Dendritic cell treated with granulocyte-macrophage colony-stimulating factor and Interleukin-4, amounts not matched to agents 40 ng/mL and 50 ng/mL, for 4 days (primary cell): ENCODE measurements at regions not wholly inside any gene's neighbourhood (a gene's known extent, or its start where the extent isn't known, plus 50 kb on each side); places are given as distances from the start of the nearest gene placed in this dataset.
"Not testable (repeated sequence)": the region's sequence is repeated elsewhere in the genome, so short reads cannot be mapped to it uniquely, and the experiment has no call there.

Experiments
- H3K27ac Mint-ChIP-seq: one replicate; pipeline ENCODE4 v1.8.0; 2022; ENCODE audit warnings: mild to moderate bottlenecking, mixed read lengths
- H3K27me3 Mint-ChIP-seq: one replicate; pipeline ENCODE4 v1.8.0; 2022; ENCODE audit warnings: mild to moderate bottlenecking, mixed read lengths
- H3K36me3 Mint-ChIP-seq: one replicate; pipeline ENCODE4 v1.8.0; 2022; ENCODE audit warnings: low read depth, mixed read lengths
- H3K4me1 Mint-ChIP-seq: one replicate; pipeline ENCODE4 v1.8.0; 2022; ENCODE audit warnings: low read depth, mixed read lengths
- H3K4me3 Mint-ChIP-seq: one replicate; pipeline ENCODE4 v1.8.0; 2022; ENCODE audit warnings: mild to moderate bottlenecking, moderate library complexity, mixed read lengths
- H3K9me3 Mint-ChIP-seq: one replicate; pipeline ENCODE4 v1.8.0; 2022; ENCODE audit warnings: mixed read lengths
- intact Hi-C: fragments of 100-400 bp; cut with micrococcal nuclease; formaldehyde crosslinking; loops from one replicate; pipeline ENCODE4 v1.15.0; 2022

GRCh38 chr4:173998471-173999144 is 284.9 kb downstream of the FBXO8 start:
- Mint-ChIP-seq H3K4me1 (peaks cover 14% of the 10 kb centered on the region), H3K4me3 (no peak overlapping the region), H3K27ac (peak overlapping the region; percentile 8), H3K9me3 (no peaks in the 10 kb centered on the region), H3K36me3 (no peaks in the 10 kb centered on the region), H3K27me3 (no peaks in the 10 kb centered on the region)
- intact Hi-C loops, result loop anchor here (10.0 kb wide), 1 partner anchor 164 kb away; no protein-coding TSS in a partner anchor

DNA sequence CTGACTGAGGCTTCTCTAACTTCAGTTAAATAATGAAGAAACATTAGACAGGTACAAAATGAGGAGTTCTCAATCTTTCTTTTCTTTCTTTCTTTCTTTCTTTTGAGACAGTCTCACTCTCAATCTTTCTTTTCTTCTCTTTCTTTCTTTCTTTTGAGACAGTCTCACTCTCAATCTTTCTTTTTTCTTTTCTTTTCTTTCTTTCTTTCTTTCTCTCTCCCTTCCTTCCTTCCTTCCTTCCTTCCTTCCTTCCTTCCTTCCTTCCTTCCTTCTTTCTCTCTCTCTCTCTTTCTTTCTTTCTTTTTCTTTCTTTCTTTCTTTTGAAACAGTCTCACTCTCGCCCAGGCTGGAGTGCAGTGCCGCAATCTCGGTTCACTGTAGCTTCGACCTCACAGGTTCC is 287.7 kb downstream of the FBXO8 start:
- H3K27ac Mint-ChIP-seq, H3K27me3 Mint-ChIP-seq, H3K4me3 Mint-ChIP-seq, H3K9me3 Mint-ChIP-seq, H3K36me3 Mint-ChIP-seq: not testable (repeated sequence)
- intact Hi-C loops, result loop anchor here (10.0 kb wide), 1 partner anchor 161 kb away; no protein-coding TSS in a partner anchor
- peaks cover 14% of the 10 kb centered on the region for H3K4me1 Mint-ChIP-seq

- intact Hi-C loops, result loop anchor here (10.0 kb wide), 1 partner anchor 157 kb away; no protein-coding TSS in a partner anchor
- no peaks in the 10 kb centered on the region for H3K36me3 Mint-ChIP-seq
- H3K27me3 Mint-ChIP-seq, result peaks cover 3% of the 10 kb centered on the region
- no peak overlapping the region for H3K4me3 Mint-ChIP-seq
- no peak overlapping the region for H3K27ac Mint-ChIP-seq
- H3K4me1 Mint-ChIP-seq, result no peaks in the 10 kb centered on the region
- H3K9me3 Mint-ChIP-seq, result no peaks in the 10 kb centered on the region
These were observed 291.7 kb downstream of the FBXO8 start for GRCh38 chr4:173991814-173992213.

DNA sequence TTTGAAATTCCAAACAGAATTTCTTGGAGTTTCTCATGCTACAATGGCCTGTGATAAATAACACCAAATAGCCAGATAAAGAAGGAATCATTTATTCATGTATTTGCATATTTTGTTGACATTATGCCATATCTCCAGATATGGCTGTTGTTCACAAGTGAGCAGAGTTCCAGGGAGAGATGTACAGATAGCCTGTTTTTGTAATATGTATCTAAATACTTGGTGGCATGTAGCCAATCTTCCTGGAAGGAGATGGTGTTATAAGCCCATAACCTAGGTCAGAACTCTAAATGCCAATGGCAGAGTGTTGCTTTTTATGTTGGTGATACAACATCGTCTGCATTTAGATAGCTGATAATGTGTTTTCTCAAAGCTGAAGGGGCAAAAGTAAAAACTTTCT is 292.2 kb downstream of the FBXO8 start:
- H3K36me3 Mint-ChIP-seq, result no peaks in the 10 kb centered on the region
- no peak overlapping the region for H3K4me3 Mint-ChIP-seq
- intact Hi-C loops, result loop anchor here (10.0 kb wide), 1 partner anchor 157 kb away; no protein-coding TSS in a partner anchor
- H3K27ac Mint-ChIP-seq, result no peak overlapping the region
- H3K27me3 Mint-ChIP-seq, result peaks cover 3% of the 10 kb centered on the region
- H3K9me3 Mint-ChIP-seq, result no peaks in the 10 kb centered on the region
- no peaks in the 10 kb centered on the region for H3K4me1 Mint-ChIP-seq

DNA sequence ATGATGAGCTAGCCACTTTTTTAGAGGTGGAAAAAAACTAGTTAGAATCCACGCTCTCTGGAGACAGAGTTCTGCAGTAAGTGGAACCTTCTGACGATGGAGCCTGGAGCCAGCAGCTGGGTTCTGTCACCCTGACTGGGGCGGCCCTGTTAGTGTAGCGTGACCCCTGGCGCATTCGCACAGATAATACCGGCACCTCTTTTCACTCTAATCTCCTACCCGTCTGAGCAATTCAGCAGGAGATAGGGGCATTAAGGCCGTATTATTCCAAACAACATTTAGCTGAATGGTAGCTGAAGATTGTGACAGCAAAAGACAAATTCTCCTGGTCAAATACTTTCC is 292.6 kb downstream of the FBXO8 start:
- intact Hi-C loops, result loop anchor here (10.0 kb wide), 1 partner anchor 156 kb away; no protein-coding TSS in a partner anchor
- Mint-ChIP-seq H3K4me1 (no peaks in the 10 kb centered on the region), H3K4me3 (no peak overlapping the region), H3K9me3 (no peaks in the 10 kb centered on the region), H3K36me3 (no peaks in the 10 kb centered on the region), H3K27ac (no peak overlapping the region), H3K27me3 (peaks cover 3% of the 10 kb centered on the region)

- Mint-ChIP-seq H3K36me3 (no peaks in the 10 kb centered on the region), H3K27me3 (peaks cover 3% of the 10 kb centered on the region), H3K27ac (no peak overlapping the region), H3K4me3 (no peak overlapping the region), H3K9me3 (no peaks in the 10 kb centered on the region), H3K4me1 (no peaks in the 10 kb centered on the region)
- intact Hi-C loops, result loop anchor here (10.0 kb wide), 1 partner anchor 155 kb away; no protein-coding TSS in a partner anchor
These were observed 293.2 kb downstream of the FBXO8 start for GRCh38 chr4:173990126-173990868.

DNA sequence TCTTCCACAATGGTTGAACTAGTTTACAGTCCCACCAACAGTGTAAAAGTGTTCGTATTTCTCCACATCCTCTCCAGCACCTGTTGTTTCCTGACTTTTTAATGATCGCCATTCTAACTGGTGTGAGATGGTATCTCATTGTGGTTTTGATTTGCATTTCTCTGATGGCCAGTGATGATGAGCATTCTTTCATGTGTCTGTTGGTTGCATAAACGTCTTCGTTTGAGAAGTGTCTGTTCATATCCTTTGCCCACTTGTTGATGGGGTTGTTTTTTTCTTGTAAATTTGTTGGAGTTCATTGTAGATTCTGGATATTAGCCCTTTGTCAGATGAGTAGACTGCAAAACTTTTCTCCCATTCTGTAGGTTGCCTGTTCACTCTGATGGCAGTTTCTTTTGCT is 319.9 kb downstream of the FBXO8 start:
- H3K36me3 Mint-ChIP-seq, H3K4me1 Mint-ChIP-seq, H3K9me3 Mint-ChIP-seq, H3K27me3 Mint-ChIP-seq, intact Hi-C loops, H3K27ac Mint-ChIP-seq, H3K4me3 Mint-ChIP-seq: not testable (repeated sequence)

- intact Hi-C loops, result no loop called here
- H3K36me3 Mint-ChIP-seq, result no peaks in the 10 kb centered on the region
- H3K27ac Mint-ChIP-seq, result no peak overlapping the region
- H3K4me1 Mint-ChIP-seq, result no peaks in the 10 kb centered on the region
- peaks cover 2% of the 10 kb centered on the region for H3K27me3 Mint-ChIP-seq
- no peaks in the 10 kb centered on the region for H3K9me3 Mint-ChIP-seq
- no peak overlapping the region for H3K4me3 Mint-ChIP-seq
These were observed 323.1 kb downstream of the FBXO8 start for GRCh38 chr4:173960398-173960797.

DNA sequence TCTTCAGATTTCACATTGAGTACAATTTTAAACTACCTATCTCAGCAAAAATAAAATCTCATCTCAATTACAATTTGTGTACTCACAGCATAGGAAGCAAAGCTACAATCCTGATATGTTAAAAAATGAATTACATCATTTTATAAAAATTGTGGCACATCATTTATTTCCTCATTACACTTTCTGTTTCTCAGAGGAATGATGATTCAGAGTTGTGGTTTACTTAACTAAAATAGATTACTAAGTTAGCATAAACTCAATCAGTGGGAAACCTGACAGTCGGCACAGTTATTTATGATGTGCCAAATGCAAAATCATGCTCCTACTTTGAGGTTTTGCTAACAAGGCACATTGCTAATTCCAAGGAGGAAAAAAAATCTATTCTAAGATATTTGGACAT is 325.0 kb downstream of the FBXO8 start:
- intact Hi-C loops, result no loop called here
- H3K27me3 Mint-ChIP-seq, result peaks cover 1% of the 10 kb centered on the region
- H3K36me3 Mint-ChIP-seq, result no peaks in the 10 kb centered on the region
- H3K27ac Mint-ChIP-seq, result no peak overlapping the region
- H3K4me3 Mint-ChIP-seq, result no peak overlapping the region
- H3K9me3 Mint-ChIP-seq, result no peaks in the 10 kb centered on the region
- no peaks in the 10 kb centered on the region for H3K4me1 Mint-ChIP-seq

DNA sequence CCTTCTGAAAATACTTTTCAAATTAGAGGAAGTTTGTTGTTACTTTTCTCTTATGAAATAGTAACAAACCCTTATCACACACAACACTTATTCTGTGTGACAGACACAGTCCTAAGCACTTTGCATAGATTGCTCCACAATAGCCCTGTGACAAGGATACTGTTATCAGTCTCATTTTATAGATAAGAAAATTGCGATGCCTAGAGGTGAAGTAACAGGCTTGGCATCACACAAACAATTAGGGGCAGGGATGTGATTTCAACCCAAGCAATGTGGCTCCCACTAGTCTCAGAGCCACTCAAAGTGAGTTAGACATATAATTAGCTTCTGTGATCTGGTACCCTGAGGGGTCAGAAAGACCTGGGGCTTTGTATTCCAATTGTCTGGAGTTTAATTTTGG is 339.9 kb downstream of the FBXO8 start:
- Mint-ChIP-seq H3K4me1 (no peaks in the 10 kb centered on the region), H3K27me3 (peaks cover 2% of the 10 kb centered on the region), H3K9me3 (no peaks in the 10 kb centered on the region), H3K27ac (no peak overlapping the region), H3K4me3 (no peak overlapping the region), H3K36me3 (no peaks in the 10 kb centered on the region)
- intact Hi-C loops, result no loop called here

GRCh38 chr4:173940146-173940545 is 343.3 kb downstream of the FBXO8 start:
- intact Hi-C loops, result no loop called here
- Mint-ChIP-seq H3K27me3 (peaks cover 14% of the 10 kb centered on the region), H3K36me3 (no peaks in the 10 kb centered on the region), H3K4me1 (no peaks in the 10 kb centered on the region), H3K27ac (no peak overlapping the region), H3K4me3 (no peak overlapping the region), H3K9me3 (no peaks in the 10 kb centered on the region)

GRCh38 chr4:173937631-173938270 is 345.7 kb downstream of the FBXO8 start:
- no peak overlapping the region for H3K27ac Mint-ChIP-seq
- H3K27me3 Mint-ChIP-seq, result peaks cover 18% of the 10 kb centered on the region
- no peaks in the 10 kb centered on the region for H3K4me1 Mint-ChIP-seq
- no peaks in the 10 kb centered on the region for H3K9me3 Mint-ChIP-seq
- intact Hi-C loops, result no loop called here
- H3K4me3 Mint-ChIP-seq, result no peak overlapping the region
- no peaks in the 10 kb centered on the region for H3K36me3 Mint-ChIP-seq

DNA sequence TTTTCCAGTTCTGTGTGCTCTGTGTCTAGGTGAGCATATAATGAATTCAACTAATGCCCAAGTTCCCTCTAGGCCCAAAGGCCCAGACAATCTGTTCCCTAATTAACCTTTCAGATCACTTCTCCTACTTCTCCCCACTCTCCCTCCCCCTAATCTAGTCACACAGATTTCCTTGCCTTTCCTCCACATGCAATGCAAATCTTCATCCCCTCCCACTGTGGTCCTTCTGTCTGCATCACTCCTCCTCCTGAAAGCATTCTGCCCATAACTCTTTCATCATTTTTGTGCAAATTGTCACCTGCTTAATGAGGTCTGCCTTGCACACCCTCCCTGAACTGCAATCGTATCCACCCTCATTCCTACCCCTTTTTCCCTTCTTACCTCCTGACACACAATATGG is 346.6 kb downstream of the FBXO8 start:
- Mint-ChIP-seq H3K27me3 (peaks cover 18% of the 10 kb centered on the region), H3K9me3 (no peaks in the 10 kb centered on the region), H3K4me3 (no peak overlapping the region), H3K36me3 (no peaks in the 10 kb centered on the region), H3K4me1 (no peaks in the 10 kb centered on the region), H3K27ac (no peak overlapping the region)
- intact Hi-C loops, result no loop called here

GRCh38 chr4:173935622-173936405 is 347.7 kb downstream of the FBXO8 start:
- Mint-ChIP-seq H3K4me3 (no peak overlapping the region), H3K4me1 (no peaks in the 10 kb centered on the region), H3K27ac (no peak overlapping the region), H3K9me3 (no peaks in the 10 kb centered on the region), H3K36me3 (no peaks in the 10 kb centered on the region), H3K27me3 (peaks cover 18% of the 10 kb centered on the region)
- intact Hi-C loops, result no loop called here
